Small intestine (tissue), 7 donors: ENCODE measurements at regions not wholly inside any gene's neighbourhood (a gene's known extent, or its start where the extent isn't known, plus 50 kb on each side); places are given as distances from the start of the nearest gene placed in this dataset.
"Not testable (repeated sequence)": the region's sequence is repeated elsewhere in the genome, so short reads cannot be mapped to it uniquely, and the experiment has no call there.

Experiments
- DNase-seq, 2 donors: peaks; one replicate each; pipeline versions ENCODE4 v3.0.0 to v3.0.0-alpha.2; 2013
- FAIRE-seq: peaks from 2 replicates; lab custom pipeline; 2012; peaks lifted over from hg19 to GRCh38; lab: Jason Lieb, UNC
- H3K27ac ChIP-seq, 3 donors: one replicate each; pipeline ENCODE4 v1.5.1; 2013; ENCODE audit warnings: low read length in 2 of 3, mild to moderate bottlenecking in 2 of 3, control low read depth in 1 of 3, inconsistent platforms in 1 of 3, low read depth in 1 of 3, moderate library complexity in 1 of 3
- H3K27me3 ChIP-seq, 3 donors: one replicate each; pipeline ENCODE4 v1.6.1; 2013; ENCODE audit warnings: low read length in 3 of 3, inconsistent platforms in 1 of 3; ENCODE audit not compliant: control insufficient read depth in 3 of 3, insufficient read depth in 3 of 3
- H3K36me3 ChIP-seq, 3 donors: one replicate each; pipeline ENCODE4 v1.6.1; 2013; ENCODE audit warnings: low read length in 3 of 3, inconsistent platforms in 1 of 3, low read depth in 1 of 3, mild to moderate bottlenecking in 1 of 3, moderate library complexity in 1 of 3; ENCODE audit not compliant: control insufficient read depth in 3 of 3, insufficient read depth in 2 of 3
- H3K4me1 ChIP-seq, 3 donors: one replicate each; pipeline ENCODE4 v1.6.1; 2013; ENCODE audit warnings: low read length in 2 of 3, inconsistent platforms in 1 of 3, low read depth in 1 of 3, mild to moderate bottlenecking in 1 of 3, moderate library complexity in 1 of 3; ENCODE audit not compliant: control insufficient read depth in 3 of 3, insufficient read depth in 2 of 3
- H3K4me3 ChIP-seq, 3 donors: one replicate each; pipeline ENCODE4 v1.5.1; 2013; ENCODE audit warnings: low read length in 3 of 3, control low read depth in 1 of 3, inconsistent platforms in 1 of 3, low read depth in 1 of 3, mild to moderate bottlenecking in 1 of 3, moderate library complexity in 1 of 3
- H3K9me3 ChIP-seq, 2 donors: one replicate each; pipeline ENCODE4 v1.6.1; 2013; ENCODE audit warnings: low read depth in 1 of 2, low read length in 1 of 2; ENCODE audit not compliant: control insufficient read depth in 2 of 2, insufficient read depth in 1 of 2
- WGBS, 3 donors: extraction: QIAGEN DNeasy Blood & Tissue Kit; methylation state at CpG; one replicate each; pipeline ENCODE4 v1.1.7; 2013; 5-methylcytosine and 5-hydroxymethylcytosine counted together
- donor health status: healthy with polysubstance abuse.
- donor health status: control.
- donor health status: control.
- donor health status: Bipolar disorder and iron deficiency.
- donor health status: healthy.

DNA sequence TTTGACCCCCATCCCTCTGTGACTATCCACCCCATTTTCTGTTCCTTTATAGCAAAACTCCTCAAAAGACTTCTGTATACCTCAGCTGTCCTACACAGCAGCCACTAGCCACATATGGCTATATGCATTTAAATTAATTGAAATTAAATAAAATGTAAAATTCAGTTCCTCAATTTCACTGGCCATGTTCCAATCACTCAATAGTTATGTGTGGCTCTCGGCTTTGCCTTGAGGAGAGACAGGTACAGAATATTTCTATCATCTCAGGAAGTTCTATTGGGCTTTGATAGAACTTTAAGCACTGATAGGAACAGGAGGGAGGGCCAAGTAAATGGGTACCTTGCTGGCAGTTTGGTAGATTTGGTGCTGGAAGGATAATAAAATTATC, 280.3 kb upstream of the AMIGO2 start:
- no peaks in the 10 kb centered on the region for H3K36me3 ChIP-seq
- peaks cover 0 to 3% (median 2%) of the 10 kb centered on the region in 3 donors for H3K4me1 ChIP-seq
- H3K4me3 ChIP-seq = no peak overlapping the region
- H3K9me3 ChIP-seq = no peaks in the 10 kb centered on the region
- WGBS, 3 donors = 60 to 73% (median 66%) methylated on average over 1 of the region's 1 CpG
- H3K27me3 ChIP-seq = no peaks in the 10 kb centered on the region
- DNase-seq (no peak), FAIRE-seq (no peak)
- no peak overlapping the region for H3K27ac ChIP-seq

DNA sequence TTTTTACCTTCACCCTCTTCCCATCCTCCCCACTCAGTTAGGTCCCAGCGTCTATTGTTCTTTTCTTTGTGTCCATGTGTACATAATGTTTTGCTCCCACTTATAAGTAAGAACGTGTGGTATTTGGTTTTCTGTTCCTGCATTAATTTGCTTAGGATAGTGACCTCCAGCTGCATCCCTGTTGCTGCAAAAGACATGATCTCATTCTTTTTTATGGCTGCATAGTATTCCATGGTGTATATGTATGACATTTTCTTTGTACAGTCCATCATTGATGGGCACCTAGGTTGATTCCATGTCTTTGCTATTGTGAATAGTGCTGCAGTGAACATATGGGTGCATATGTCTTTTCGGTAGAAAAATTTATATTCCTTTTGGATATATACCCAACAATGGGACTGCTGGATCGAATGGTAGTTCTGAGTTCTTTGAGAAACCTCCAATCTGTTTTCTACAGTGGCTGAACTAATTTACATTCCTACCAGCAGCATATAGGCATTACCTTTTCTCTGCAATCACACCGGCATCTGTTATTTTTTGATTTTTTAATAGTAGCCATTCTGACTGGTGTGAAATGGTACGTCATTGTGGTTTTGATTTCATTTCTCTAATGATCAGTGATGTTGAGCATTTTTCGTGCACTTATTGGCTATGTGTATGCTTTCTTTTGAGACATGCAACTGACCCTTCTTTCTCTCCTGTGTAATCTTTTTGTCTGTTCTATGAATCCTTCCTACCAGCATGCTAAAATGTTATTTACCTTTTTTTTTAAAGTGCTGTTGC, 279.7 kb upstream of the AMIGO2 start:
- Histone ChIP-seq H3K4me1 (peaks cover 0 to 3% (median 2%) of the 10 kb centered on the region in 3 donors), H3K27ac (no peak overlapping the region), H3K4me3 (no peak overlapping the region), H3K9me3 (peaks cover 0 to 5% of the 10 kb centered on the region in 2 donors), H3K36me3 (no peaks in the 10 kb centered on the region), H3K27me3 (no peaks in the 10 kb centered on the region)
- FAIRE-seq (no peak), DNase-seq (no peak)
- 89 to 92% (median 92%) methylated on average over 7 of the region's 7 CpGs for WGBS, 3 donors

DNA sequence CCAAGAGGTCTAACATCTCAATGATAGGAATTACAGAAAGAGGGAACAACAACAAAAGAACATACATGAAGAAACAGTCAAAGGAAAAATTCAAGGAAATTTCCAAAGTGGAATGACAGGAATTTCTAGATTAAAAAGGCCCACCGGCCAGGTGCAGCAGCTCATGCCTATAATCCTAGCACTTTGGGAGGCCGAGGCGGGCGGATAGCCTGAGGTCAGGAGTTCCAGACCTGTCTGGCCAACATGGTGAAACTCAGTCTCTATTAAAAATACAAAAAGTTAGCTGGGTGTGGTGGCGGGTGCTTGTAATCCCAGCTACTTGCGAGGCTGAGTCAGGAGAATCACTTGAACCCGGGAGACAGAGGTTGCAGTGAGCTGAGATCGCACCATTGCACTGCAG, 277.2 kb upstream of the AMIGO2 start:
- not testable (repeated sequence) for H3K27me3 ChIP-seq, DNase-seq, H3K27ac ChIP-seq, H3K36me3 ChIP-seq, H3K9me3 ChIP-seq, H3K4me1 ChIP-seq, FAIRE-seq, H3K4me3 ChIP-seq
- 84 to 89% (median 89%) methylated on average over 8 of the region's 8 CpGs for WGBS, 3 donors

DNA sequence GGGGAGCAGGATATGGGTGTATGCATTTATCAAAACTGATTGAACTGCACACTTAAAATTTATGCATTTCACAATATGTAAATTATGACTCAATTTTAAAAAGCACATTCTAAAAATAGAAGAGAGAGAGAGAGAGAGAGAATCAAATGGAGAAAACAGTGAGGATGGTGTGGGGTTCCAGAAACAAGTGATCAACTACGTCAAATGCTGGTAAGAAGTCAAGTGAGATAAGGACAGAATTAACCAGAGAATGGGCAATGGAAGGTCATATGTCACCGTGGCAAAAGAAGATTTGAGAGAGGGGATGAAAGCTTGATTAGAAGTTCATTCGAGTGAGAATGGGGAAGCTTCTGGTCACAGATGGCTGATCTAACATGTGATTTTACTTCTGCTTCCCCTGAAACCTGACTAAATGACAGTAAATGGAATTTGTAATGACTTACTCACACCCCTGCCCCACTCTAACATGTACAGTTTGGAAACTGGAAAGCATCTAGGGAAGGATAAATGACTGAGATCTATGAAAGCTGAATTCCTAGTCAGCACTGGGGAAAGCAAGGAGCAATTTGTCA, 276.5 kb upstream of the AMIGO2 start:
- FAIRE-seq (no peak), DNase-seq (no peak)
- Histone ChIP-seq H3K27me3 (no peaks in the 10 kb centered on the region), H3K9me3 (peaks cover 0 to 5% of the 10 kb centered on the region in 2 donors), H3K27ac (no peak overlapping the region), H3K4me3 (no peak overlapping the region), H3K36me3 (no peaks in the 10 kb centered on the region), H3K4me1 (no peaks in the 10 kb centered on the region)
- WGBS, 3 donors = 50 to 71% (median 55%) methylated on average over 3 of the region's 3 CpGs

DNA sequence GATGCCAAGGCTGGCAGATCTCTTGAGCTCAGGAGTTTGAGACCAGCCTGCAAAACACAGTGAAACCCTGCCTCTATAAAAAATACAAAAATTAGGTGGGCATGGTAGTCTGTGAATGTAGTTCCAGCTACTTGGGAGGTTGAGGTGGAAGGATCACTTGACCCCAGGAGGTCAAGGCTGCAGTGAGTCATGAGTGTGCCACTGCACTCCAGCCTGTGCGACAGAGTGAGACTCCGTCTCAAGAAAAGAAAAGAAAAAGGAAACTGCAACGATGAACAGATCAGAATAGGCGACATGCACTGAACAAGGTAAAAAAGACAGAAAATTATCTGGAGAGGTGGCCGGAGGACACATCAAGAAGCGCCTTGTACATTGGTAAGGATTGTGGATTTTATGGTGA, 273.7 kb upstream of the AMIGO2 start:
- no peak for DNase-seq
- Histone ChIP-seq H3K27ac (no peak overlapping the region), H3K36me3 (no peaks in the 10 kb centered on the region), H3K27me3 (no peaks in the 10 kb centered on the region), H3K9me3 (peaks cover 0 to 5% of the 10 kb centered on the region in 2 donors), H3K4me3 (no peak overlapping the region), H3K4me1 (no peaks in the 10 kb centered on the region)
- FAIRE-seq = no peak
- 61 to 87% (median 65%) methylated on average over 6 of the region's 6 CpGs for WGBS, 3 donors

DNA sequence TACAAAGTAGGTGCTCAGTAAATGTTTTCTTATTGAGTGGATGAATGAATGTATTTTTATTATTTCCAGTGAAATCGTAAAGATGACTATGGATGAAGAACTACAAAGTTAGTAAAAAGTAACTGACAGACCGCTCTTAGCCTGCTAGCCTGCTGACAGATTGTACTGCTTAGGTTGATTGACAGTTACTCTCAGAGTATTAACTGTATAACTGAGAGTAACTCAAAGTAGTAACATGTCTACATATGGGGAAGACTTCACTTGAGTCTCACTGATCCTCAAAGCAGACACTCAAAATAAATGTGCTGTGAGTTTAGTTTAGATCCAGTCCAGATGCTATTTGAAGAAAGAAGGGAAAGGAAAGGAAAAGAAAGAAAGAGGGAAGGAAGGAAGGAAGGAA, 272.3 kb upstream of the AMIGO2 start:
- no peak overlapping the region for H3K4me3 ChIP-seq
- H3K4me1 ChIP-seq = no peaks in the 10 kb centered on the region
- no peak for DNase-seq
- FAIRE-seq = no peak
- peaks cover 0 to 5% of the 10 kb centered on the region in 2 donors for H3K9me3 ChIP-seq
- no peak overlapping the region for H3K27ac ChIP-seq
- no peaks in the 10 kb centered on the region for H3K36me3 ChIP-seq
- no peaks in the 10 kb centered on the region for H3K27me3 ChIP-seq
- WGBS, 3 donors = 90 to 95% (median 93%) methylated on average over 2 of the region's 2 CpGs

DNA sequence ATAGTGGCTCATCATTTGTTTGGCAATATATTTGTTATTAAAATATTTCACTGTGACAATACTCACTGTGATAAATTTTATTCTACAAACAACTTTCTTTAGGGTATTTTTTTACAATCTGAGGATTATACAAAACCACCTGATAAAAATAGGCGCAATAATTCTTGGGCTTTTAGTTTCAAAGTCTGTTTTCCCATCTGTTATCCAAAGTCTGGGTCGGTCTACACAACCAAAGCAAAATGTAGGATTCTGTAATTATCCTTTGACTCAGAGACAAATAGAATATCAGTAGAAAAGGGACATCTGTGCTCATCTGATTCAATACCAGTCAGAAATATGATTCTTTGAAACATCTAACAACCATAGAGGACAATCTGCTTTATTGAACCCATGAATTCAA, 271.8 kb upstream of the AMIGO2 start:
- Histone ChIP-seq H3K27ac (no peak overlapping the region), H3K27me3 (no peaks in the 10 kb centered on the region), H3K9me3 (peaks cover 0 to 5% of the 10 kb centered on the region in 2 donors), H3K4me3 (no peak overlapping the region), H3K4me1 (no peaks in the 10 kb centered on the region), H3K36me3 (no peaks in the 10 kb centered on the region)
- no peak for FAIRE-seq
- 74 to 93% (median 89%) methylated on average over 2 of the region's 2 CpGs for WGBS, 3 donors
- no peak for DNase-seq

DNA sequence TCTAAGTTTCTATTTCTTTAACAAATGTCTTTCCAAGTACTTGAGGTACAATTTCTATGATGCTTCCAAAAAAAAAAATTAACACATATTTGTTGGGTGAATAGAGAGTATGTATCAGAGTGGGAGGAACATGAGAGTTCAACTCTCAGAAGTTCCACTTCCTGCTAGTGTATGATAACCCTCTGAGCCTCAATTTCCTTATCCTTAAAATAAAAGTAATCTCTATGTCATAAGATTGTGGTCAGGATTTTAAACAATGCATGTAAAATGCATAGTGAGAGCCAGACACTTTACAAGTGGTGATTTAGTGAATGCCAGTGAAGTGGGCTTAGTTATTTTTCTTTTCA, 270.3 kb upstream of the AMIGO2 start:
- H3K9me3 ChIP-seq = peaks cover 0 to 5% of the 10 kb centered on the region in 2 donors
- H3K27ac ChIP-seq = no peak overlapping the region
- no peaks in the 10 kb centered on the region for H3K27me3 ChIP-seq
- DNase-seq = no peak
- H3K36me3 ChIP-seq = no peaks in the 10 kb centered on the region
- FAIRE-seq = no peak
- H3K4me1 ChIP-seq = no peaks in the 10 kb centered on the region
- H3K4me3 ChIP-seq = no peak overlapping the region
